D341Med (cell line): ENCODE measurements at regions not wholly inside any gene's neighbourhood (a gene's known extent, or its start where the extent isn't known, plus 50 kb on each side); places are given as distances from the start of the nearest gene placed in this dataset.
"Not testable (repeated sequence)": the region's sequence is repeated elsewhere in the genome, so short reads cannot be mapped to it uniquely, and the experiment has no call there.

Source experiments
- DNase-seq: peaks from one replicate; pipeline ENCODE4 v3.0.0; 2012; ENCODE audit warnings: low spot score

DNA sequence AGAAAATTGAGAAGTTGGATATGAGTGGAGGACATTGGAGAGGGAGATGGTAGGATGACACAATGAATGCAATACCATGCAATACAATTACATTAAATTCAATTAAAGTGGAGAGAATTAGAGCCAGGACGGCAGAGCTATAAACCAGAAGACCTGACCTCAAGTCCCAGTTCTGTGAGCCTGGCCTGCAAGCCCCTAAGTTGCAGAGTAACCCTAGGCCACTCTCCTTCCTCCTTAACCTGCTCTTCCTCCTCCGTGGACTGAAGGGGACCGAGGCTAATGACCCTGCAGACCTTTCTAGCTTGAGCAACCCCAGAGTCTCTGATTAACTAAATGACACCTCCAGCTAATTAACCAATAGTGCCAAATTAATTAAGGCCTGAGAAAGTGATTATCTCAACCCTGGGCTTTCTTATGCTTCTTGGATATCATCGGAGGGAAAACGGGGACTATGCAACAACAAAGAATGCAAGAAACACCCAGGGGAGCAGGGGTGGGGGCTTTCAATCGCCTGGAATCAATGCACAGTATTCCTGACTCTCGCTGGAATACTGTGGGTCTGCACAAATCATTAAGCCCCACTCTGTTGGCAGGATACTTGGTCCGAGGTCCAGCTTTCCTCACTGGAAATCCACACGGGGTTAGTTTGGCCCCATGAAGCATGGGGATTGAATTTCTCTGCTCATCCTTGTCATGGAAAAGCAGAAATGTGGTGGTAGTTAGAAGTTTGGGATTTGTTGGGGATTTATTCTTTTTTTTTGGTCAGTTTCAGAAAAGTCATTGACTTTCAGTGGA, 548.3 kb downstream of the MN1 start:
- no peak for DNase-seq

DNA sequence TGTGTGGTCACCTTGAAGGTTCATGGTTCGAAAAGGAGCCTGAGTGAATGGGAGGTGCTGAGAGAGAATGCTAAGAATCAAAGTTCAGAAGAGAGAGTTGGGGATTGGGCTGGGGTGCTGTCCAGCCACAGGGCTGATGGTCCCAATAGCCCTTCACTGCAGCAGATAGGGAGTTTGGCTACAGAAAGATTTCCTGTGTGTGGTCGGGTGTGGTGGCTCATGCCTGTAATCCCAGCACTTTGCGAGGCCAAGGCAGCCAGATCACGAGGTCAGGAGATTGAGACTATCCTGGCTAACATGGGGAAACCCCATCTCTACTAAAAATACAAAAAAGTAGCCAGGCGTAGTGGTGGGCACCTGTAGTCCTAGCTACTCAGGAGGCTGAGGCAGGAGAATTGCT, 547.5 kb downstream of the MN1 start:
- not testable (repeated sequence) for DNase-seq

DNA sequence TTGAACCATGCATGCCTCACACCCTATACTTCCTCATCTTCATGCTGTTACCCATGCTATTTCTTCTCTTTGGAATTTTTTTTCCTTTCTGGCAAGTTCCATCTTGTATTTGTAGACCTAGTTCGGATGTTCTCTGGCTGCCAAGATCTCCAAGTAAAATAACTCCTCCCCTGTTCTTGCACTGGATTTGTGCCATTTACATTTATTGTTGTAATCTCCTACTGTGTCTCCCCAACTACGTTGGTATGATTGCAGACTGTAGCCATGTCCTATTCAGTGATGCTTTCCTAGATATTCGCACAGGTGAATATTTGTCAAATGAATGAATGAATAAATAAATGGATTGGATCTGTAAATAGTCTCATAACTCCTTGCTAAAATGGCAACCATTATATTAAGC, 546.0 kb downstream of the MN1 start:
- DNase-seq, result no peak

DNA sequence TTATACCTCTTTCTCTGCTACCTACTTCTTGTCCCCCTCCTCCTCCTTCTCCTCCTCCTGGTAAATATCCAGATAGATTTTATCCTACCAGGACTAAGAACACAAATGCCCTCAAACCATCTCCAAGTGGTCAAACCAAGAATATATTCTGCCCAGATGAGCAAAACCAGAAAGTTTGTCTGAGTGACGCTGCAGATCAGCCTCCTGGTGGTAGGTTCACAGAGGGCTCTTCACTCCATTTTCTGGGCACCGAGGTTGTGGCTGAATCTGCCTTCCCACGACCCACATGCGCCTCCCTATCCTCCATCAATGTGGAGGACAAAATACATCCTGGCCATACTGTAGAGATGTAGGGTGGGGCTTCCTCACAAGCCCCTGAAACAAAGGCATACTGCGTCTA, 543.6 kb downstream of the MN1 start:
- DNase-seq, result no peak

DNA sequence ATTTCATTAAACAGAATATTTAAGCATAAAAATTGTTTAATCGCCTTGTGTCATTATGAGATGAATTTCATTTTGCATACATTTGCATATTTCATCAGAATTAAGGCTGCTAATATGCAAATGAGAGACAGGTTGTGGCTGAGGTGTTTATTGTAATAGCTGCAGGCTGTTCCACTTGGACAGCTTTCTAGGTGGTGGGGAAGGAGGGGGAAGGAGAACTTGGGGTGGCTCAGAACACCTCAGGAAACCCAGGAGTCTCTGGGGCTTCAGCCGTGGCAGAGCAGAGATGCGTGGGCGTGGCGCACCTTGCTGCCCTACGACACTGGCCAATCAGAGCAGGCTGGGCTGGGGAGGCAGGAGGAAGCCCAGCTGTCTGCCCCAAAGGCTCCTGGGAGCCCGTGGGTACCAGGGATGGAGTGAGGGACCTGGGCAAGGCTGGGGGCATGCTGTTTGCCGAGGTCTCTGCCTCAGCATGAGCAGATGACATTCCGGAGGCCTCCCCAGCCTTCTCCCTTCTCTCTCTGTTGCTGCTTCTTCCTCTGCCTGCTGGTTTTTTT, 542.9 kb downstream of the MN1 start:
- no peak for DNase-seq

DNA sequence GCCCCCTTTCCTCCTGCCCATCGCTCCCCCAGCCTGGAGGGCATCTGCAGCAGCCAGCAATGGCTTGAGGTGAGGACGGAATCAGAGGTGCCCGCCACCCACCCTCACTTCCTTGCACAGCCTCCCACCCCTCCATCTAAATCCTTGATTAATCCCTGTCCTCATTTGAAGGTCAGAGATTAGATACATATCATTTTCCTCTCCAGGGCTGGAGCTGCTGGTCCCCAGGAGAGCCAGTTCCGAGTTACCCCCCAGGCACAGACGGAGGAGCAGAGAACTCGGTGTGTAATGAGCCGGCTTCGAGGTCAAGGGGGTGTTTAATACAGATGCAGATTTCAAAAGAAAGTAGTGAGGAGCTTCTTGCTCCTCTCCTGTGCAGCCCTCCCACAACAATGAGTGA, 542.1 kb downstream of the MN1 start:
- no peak for DNase-seq

DNA sequence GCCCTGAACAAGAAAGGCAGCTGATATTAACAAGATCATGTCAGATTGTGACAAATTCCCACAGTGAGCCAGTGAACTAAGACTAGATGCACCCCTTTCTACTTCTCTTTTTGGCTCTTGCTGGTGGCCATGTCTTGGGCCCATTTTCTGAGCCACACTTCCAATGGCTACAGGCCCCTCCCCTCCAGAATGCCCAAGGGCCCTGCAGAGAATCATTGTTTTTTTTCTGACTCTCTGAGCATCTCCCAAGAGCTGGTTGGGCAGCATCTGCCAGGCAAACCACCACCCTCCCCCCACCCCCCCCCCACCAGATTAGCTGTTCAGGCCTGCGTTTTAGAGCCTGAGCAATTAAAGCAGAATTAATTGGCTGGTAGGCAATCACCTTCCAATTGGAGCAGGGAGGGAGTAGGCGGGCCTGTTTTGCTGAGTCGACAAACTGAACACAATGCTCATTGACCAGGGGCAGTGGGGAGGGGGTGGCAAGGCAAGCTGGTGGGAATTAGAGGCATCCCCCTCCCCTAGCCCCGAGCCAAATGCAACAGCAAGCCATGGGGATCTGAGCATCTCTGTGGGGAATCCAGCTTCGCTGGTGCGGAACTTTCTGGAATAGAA, 541.4 kb downstream of the MN1 start:
- DNase-seq, result no peak

DNA sequence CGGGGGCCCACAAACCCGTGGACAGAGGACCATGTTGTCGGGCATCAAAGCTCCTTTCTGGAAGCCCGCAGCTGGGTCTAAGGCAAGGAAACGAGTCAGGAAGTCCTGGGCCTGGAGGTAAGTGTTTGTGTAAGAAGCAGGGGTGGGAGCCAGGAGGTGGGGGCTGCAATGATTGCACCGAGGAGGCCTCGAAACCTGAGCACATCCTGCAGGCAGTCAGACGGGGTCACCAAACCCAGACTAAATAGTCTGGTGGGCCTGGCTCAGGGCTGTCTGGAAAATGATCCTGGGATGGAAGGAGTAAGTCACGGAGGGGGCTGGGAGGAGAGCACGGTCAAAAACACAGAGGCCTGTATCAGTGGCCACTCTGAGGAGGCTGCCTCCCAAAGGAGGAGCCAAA, 539.2 kb downstream of the MN1 start:
- DNase-seq, result no peak

DNA sequence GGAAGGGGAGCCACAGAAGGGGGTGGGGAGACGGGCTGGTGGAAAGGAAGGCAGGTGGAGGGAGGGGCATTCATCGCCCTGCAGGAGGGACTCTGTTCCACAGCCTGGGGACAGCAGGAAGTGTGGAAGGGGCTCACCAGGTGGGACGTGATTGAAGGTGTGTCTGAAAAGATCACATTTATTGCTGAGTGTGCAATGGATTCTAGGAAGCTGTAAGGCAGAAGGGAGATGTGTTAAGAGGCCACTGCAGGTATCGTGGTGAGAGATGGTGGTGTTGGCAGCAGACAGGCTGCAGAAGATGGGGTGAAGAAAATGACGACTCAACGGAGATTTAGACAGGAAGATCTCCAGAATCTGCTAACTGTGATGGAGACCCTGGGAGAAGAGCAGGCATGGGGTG, 537.4 kb downstream of the MN1 start:
- no peak for DNase-seq

DNA sequence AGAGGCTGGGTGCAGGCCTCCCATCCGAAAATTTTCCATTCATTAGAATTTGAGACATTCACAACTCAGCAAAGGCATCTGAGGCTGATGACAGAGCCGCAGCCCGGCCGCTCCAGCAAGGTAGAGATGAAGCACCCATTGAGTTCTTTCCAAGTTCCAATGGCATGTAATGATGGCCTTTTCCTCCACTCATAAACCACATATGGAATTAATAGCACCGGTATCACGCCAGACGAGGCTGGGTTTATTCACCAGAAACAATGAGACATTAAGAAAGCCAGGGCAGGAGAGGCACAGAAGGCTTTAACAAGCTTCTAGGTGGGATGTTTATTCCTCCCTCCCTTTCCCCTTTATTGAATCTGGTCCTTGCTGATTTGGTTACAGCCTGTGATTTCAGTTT, 534.4 kb downstream of the MN1 start:
- no peak for DNase-seq

DNA sequence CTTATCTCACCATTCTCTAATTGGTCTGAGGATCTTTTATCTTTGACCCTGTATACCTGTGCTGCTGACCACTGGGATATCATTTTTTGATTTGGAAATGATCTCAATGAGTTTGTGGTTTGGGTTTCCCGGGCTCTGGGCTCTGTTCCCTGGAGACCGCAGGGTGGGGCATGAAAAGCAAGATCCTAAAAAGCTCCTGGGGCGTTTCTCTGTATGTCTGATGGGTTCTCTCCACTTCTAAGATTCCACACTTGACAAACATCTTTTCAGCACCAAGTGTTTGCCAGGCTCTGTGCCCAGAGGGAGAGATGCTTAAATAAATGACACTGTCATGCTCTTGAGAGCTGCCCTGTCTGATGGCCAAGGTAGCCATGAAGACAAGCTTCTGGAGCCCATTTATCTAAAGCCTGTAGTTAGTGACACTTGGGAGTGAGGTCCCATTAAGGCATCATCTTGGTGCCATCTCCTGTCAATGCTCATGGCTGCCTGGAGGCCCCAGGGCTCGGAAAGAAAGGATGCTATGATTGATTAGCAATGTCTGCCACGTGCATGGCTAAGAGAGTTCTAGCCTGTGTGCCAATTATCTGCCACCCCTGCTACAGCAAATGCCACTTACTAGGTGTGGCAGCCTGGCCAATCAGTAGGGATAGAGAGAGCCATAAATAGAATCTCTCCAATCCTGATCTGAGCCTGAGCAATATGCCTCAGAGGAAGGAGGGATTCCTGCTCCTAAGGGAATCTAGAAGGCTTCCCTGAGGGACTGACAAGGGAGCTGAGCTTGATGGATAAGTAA, 531.6 kb downstream of the MN1 start:
- DNase-seq, result no peak

DNA sequence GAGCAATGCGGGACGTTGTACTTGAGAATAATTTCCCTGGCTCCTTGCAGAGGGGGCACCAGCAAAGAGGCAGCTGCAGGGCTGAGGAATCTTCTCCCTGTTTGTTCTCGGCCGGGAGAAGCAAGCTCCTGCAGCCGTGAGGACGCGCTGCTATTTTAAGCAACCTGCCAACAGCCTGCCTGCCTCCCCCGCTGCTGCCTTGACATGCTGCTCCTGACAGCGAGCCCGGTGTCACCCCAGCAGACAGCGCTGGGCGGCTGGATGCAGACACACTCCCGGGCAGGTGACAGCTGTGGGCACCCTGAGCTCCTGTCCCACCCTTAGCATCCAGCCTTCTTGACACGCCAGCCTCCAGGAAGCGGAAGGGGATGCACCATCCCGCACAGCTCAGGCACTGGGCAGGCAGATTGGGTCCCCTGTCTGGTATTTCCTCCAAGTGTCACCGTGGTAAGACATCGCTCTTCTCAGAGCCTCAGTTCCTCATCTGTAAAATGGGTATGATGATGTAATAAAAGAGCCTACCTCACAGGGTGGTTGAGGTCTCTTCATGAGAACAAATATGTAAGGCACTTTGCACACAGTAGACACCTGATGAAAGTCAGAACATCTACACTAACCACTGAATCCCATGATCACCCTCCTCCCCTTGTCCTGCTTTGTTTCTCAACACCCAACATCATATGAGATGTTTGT, 530.6 kb downstream of the MN1 start:
- DNase-seq, result no peak

DNA sequence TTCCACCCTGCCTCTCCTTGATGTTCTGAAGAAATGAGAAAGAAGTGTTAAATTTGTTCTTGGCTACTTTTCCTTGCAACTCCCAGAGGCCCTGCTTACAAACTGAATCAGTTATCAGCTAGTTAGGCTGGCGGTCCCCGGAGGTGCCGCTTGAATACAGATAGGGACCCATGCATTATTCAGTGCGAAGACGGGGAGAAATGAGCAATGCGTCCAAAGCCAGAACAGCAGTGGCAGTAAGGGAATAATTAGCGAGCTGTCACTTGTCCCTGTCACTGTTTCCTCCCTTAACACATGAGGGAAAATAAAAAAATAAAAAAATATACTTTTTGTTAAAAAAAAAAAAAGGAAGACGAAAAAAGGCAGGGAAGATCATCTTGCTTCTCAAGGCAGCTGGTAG, 528.1 kb downstream of the MN1 start:
- no peak for DNase-seq

DNA sequence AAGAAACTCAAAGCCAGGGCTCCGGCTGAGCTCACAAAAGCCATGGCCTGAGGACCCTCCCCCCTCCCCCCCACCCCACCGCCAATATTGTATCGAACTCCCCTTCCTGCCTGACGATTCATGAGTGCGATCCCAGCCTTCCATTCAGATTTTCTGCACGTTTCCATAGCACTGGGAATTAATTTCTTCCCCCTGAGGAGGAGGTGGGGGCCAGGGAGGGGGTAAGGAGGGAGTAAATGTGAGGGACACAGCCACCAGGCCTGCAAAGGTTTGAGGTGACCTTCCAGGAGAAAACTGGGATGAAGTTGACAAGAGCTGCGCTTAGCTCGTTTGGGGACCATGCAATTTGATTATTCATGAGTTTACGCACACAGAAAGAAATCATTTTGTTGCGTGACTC, 527.7 kb downstream of the MN1 start:
- DNase-seq, result no peak

DNA sequence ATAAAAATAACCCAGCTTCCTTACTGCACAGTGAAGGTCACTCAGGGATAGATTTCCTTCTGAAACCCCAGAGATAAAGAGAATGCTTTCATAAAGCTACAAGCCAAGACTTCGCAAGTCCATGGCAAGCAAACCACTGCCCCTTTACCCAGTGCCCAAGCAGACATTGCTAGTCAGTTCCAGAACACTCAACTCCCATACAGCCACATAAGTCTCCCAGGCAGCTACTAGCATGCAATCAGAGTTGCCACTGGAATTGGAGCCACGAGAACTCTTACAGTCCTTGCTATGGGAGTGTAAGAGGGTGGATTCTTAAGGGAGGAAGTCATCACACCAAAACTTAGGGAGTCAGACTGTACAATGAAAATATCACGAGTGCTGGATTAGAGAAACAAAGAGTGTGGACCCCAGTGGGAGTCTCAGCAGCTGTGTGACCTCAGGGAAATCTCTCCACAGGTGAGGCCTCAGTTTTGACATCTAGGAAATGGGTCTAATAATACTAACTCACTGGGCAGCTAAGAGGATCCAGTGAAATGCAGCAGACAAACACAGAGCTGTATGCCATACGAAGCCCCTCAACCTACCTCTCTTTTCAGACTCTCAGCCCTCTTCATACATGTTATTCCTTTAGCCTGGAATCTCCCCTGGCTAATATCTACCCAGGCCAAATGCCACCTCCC, 526.6 kb downstream of the MN1 start:
- no peak for DNase-seq

DNA sequence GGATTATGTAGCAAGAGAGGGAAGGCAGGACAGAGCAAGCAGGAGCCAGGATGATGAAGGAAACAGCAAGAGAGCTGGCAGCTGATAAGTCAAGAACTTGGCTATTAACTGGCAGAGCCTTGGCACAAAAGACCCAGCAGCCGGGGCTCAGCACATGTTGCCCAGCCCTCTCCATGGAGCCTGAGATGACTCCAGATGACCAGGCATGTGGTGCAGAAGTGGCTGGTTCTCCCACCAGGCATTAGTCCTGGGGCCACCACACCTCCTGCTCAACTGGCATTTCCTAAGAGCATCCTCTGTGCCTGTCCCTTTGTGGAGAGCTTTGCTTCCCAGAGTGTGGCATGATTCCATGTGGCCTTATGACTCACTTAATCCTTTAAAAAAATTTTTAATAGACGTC, 522.6 kb downstream of the MN1 start:
- no peak for DNase-seq

DNA sequence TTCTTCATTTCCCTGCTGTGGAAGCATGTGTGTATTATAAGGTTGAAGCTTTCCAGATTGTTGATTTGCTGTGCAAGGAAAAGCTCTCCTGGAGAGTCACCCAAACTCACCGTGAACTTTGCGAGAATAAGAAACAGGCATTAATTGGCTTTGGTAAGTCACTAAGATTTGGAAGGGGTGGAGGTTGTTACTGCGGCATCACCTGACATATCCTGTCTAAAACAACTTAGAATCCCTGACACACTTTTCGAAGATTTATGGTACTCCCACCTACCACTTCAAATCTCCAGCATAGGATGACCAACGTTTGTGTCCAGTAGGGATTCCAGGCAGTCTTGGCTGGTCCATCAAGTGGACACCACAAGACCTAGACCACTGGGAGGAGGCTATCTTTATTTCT, 518.3 kb downstream of the MN1 start:
- no peak for DNase-seq

DNA sequence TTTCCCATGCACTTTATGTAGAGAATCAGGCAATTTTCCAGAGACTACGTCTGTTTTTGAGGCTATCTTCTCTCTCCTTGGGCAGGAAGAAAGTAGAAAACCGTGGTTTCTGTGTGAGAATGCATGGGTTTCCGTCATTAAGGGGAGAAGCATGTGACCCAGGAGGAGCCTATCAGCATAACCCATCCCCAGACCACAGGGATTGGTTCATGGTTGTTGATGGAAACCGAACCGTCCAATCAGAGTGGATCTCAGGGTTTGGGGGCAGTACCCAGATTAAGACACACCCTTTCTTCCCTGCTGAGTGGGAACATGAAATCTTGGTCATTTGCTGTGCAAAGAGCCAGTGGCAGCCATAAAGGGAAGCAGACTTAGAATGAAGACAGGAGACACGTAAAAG, 517.8 kb downstream of the MN1 start:
- no peak for DNase-seq

DNA sequence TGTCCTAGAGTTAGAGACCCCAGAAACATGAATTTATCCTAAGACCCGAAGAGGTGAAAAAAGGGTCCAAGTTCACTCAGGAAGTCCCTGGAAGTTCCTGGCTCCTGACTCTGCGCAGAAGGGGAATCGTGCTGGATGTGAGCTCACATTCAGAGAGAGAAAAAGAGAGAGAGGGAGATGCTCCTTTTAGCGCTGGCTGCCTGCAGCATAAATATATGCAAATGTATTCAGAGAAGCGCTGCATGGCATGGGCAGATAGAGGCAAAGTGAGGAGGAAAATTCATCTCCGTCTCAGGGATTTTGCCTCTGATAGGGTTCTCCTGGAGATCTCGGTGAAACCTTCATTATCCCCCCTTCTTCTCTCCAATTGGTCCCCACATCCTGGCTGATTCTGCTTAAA, 517.2 kb downstream of the MN1 start:
- no peak for DNase-seq

DNA sequence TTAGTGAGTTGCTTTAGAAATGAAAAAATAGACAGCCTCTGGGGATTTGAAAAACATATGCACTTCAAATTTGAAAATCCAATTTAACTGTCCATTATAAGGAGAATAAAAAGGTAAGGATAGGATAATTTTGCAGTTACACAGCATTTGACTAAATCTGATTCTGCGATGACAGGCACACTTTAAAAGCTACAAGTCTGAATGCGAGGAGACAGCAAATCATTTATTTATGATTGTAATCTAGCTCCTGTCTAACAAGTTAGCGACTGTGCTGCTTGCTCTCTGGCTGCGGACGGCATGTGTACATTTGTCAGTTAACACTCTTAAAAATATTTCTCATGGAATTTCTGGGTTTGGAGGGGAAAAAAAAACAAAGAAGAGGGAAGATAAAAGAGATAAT, 514.8 kb downstream of the MN1 start:
- no peak for DNase-seq

DNA sequence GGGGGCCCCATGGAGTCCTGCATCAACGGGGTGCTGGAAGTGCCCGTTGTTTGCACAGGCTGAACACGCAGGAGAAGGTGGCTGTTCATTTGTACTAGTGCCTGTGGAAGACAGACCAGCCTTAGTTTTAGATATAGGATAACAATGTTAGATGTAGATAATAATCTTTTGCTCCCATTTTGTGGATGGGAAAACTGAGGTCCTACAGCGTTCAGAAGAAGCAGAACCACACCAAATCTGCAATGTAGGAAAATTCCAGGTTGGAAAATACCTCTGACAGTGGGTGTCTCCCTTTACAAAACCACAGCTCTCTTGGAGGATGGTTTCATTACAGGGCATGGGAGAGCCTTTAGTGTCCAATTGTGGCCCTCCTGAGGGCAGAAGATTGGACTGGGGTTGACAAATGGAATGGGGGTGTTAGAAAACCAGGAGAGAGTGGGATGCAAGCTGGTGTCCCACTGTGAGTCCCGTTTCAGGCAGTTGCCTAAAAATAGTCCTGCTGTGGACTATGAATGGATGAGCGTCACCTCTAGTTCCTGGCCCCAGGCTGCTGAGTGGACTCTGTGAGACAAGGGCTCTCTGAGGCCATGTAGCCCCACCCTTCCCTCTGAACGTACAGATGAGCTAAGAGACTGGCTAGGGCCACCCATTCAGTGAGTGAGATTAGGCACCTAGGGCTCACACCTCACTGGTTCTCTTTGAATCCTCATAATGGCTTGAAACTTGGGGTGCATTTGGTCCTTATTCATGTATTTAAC, 508.8 kb downstream of the MN1 start:
- DNase-seq, result no peak
